Peyer's patch (tissue), 4 donors: ENCODE measurements at regions not wholly inside any gene's neighbourhood (a gene's known extent, or its start where the extent isn't known, plus 50 kb on each side); places are given as distances from the start of the nearest gene placed in this dataset.

Experiments
- DNase-seq, 3 donors: peaks; one replicate each; pipeline ENCODE4 v3.0.0-alpha.2; 2017 to 2019
- H3K27ac ChIP-seq, 4 donors: fragments of 200-600 bp; sonication (generic); one replicate each; pipeline ENCODE4 v1.5.1; 2016 to 2019
- H3K27me3 ChIP-seq, 2 donors: fragments of 200-600 bp; sonication (generic); one replicate each; pipeline ENCODE4 v1.5.1; 2019
- H3K36me3 ChIP-seq, 3 donors: fragments of 200-600 bp; sonication (generic); one replicate each; pipeline ENCODE4 v1.5.1; 2016 to 2019
- H3K4me1 ChIP-seq, 4 donors: fragments of 200-600 bp; sonication (generic); one replicate each; pipeline ENCODE4 v1.5.1; 2016 to 2019
- H3K4me3 ChIP-seq, 4 donors: fragments of 200-600 bp; sonication (generic); 1 replicate in 3 of 4; 2 replicates in 1 of 4; pipeline ENCODE4 v1.5.1; 2016 to 2019; ENCODE audit warnings: mild to moderate bottlenecking in 1 of 4
- H3K9me3 ChIP-seq, 4 donors: fragments of 200-600 bp; sonication (generic); one replicate each; pipeline ENCODE4 v1.5.1; 2016 to 2019; ENCODE audit warnings: mild to moderate bottlenecking in 1 of 4
- CTCF ChIP-seq, 6 experiments: fragments of 450-650 bp in 4 of 6; fragments of 200-600 bp in 2 of 6; sonication (generic) in 1 of 6; IDR thresholded peaks; one replicate each; pipeline ENCODE4 v1.5.1; 2017 to 2019; ENCODE audit warnings: antibody characterized with exemption in 6 of 6, mild to moderate bottlenecking in 3 of 6, moderate library complexity in 1 of 6
- POLR2A ChIP-seq, 2 donors: fragments of 450-650 bp; IDR thresholded peaks; one replicate each; pipeline ENCODE4 v1.5.1; 2017; ENCODE audit warnings: antibody characterized with exemption in 2 of 2, mild to moderate bottlenecking in 2 of 2, moderate library complexity in 2 of 2

- Histone ChIP-seq H3K4me1 (no peaks in the 10 kb centered on the region), H3K9me3 (no peaks in the 10 kb centered on the region), H3K36me3 (no peaks in the 10 kb centered on the region), H3K27ac (no peak overlapping the region), H3K4me3 (no peak overlapping the region), H3K27me3 (no peaks in the 10 kb centered on the region)
- no peak for DNase-seq
- TF ChIP-seq POLR2A (IDR thresholded peaks at IDR 0.05): no peak
- TF ChIP-seq CTCF (IDR thresholded peaks at IDR 0.05): no peak
Observed at GRCh38 chr6:4563877-4564276, 212.3 kb upstream of the CDYL start.

GRCh38 chr6:4563156-4563555 lies 213.0 kb upstream of the CDYL start:
- Histone ChIP-seq H3K27ac (no peak overlapping the region), H3K4me1 (no peaks in the 10 kb centered on the region), H3K27me3 (no peaks in the 10 kb centered on the region), H3K4me3 (no peak overlapping the region), H3K36me3 (no peaks in the 10 kb centered on the region), H3K9me3 (no peaks in the 10 kb centered on the region)
- TF ChIP-seq CTCF (IDR thresholded peaks at IDR 0.05): no peak
- TF ChIP-seq POLR2A (IDR thresholded peaks at IDR 0.05): no peak
- no peak for DNase-seq

- Histone ChIP-seq H3K4me3 (no peak overlapping the region), H3K36me3 (no peaks in the 10 kb centered on the region), H3K9me3 (no peaks in the 10 kb centered on the region), H3K4me1 (no peaks in the 10 kb centered on the region), H3K27ac (no peak overlapping the region), H3K27me3 (no peaks in the 10 kb centered on the region)
- no peak for DNase-seq
- no peak for TF ChIP-seq CTCF (IDR thresholded peaks at IDR 0.05)
- TF ChIP-seq POLR2A (IDR thresholded peaks at IDR 0.05): no peak
Observed at GRCh38 chr6:4561773-4562400, 214.3 kb upstream of the CDYL start.

- Histone ChIP-seq H3K4me1 (no peaks in the 10 kb centered on the region), H3K27me3 (no peaks in the 10 kb centered on the region), H3K4me3 (no peak overlapping the region), H3K36me3 (no peaks in the 10 kb centered on the region), H3K9me3 (no peaks in the 10 kb centered on the region), H3K27ac (no peak overlapping the region)
- TF ChIP-seq POLR2A (IDR thresholded peaks at IDR 0.05) (no peak), CTCF (IDR thresholded peaks at IDR 0.05) (no peak)
- no peak for DNase-seq
Observed at GRCh38 chr6:4561078-4561435, 215.1 kb upstream of the CDYL start.

GRCh38 chr6:4560221-4561077 lies 215.8 kb upstream of the CDYL start:
- DNase-seq: no peak
- H3K9me3 ChIP-seq: no peaks in the 10 kb centered on the region
- H3K36me3 ChIP-seq: no peaks in the 10 kb centered on the region
- TF ChIP-seq POLR2A (IDR thresholded peaks at IDR 0.05): no peak
- TF ChIP-seq CTCF (IDR thresholded peaks at IDR 0.05): no peak
- no peaks in the 10 kb centered on the region for H3K4me1 ChIP-seq
- no peak overlapping the region for H3K4me3 ChIP-seq
- no peak overlapping the region for H3K27ac ChIP-seq
- no peaks in the 10 kb centered on the region for H3K27me3 ChIP-seq
